Stomach (tissue), 4 donors: ENCODE measurements at regions not wholly inside any gene's neighbourhood (a gene's known extent, or its start where the extent isn't known, plus 50 kb on each side); places are given as distances from the start of the nearest gene placed in this dataset.

Experiments used
- POLR2A ChIP-seq, 4 donors: fragments of 450-650 bp; IDR thresholded peaks; one replicate each; pipeline ENCODE4 v1.6.1; 2016; ENCODE audit warnings: antibody characterized with exemption in 4 of 4, control low read depth in 2 of 4, mild to moderate bottlenecking in 1 of 4, moderate library complexity in 1 of 4
- TF ChIP-seq, protein P1 (sequence below), 7 experiments: fragments of 450-650 bp in 4 of 7; fragments of 200-600 bp in 3 of 7; sonication (generic) in 3 of 7; IDR thresholded peaks; one replicate each; pipeline ENCODE4 v1.5.1; 2016 to 2019; ENCODE audit warnings: antibody characterized with exemption in 7 of 7, control low read depth in 2 of 7, mild to moderate bottlenecking in 1 of 7

DNA sequence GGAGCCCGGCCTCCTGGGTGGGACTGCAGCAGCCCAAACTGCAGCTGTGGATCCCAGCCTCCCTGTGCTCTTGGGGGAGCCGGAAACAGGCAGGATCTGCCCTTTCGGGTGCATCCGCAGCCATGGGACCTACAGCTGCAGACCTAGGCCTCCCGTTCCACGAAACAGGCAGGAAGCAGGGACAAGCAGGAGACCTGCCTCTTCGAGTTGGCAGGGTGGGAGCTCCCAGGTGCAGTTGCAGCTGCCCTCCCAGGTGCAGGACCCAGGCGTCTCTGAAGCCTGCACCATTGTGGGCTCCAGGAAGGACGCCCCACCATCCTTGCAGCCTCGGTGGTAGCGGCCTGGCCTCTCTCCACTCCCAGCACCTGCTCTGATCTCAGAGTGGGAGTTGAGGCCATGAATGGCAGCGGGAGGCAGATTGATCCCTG, 189.0 kb upstream of the KLHL1 start:
- TF ChIP-seq POLR2A (IDR thresholded peaks at IDR 0.05), result no peak
- TF ChIP-seq, protein P1, sequence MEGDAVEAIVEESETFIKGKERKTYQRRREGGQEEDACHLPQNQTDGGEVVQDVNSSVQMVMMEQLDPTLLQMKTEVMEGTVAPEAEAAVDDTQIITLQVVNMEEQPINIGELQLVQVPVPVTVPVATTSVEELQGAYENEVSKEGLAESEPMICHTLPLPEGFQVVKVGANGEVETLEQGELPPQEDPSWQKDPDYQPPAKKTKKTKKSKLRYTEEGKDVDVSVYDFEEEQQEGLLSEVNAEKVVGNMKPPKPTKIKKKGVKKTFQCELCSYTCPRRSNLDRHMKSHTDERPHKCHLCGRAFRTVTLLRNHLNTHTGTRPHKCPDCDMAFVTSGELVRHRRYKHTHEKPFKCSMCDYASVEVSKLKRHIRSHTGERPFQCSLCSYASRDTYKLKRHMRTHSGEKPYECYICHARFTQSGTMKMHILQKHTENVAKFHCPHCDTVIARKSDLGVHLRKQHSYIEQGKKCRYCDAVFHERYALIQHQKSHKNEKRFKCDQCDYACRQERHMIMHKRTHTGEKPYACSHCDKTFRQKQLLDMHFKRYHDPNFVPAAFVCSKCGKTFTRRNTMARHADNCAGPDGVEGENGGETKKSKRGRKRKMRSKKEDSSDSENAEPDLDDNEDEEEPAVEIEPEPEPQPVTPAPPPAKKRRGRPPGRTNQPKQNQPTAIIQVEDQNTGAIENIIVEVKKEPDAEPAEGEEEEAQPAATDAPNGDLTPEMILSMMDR (IDR thresholded peaks at IDR 0.05), result no peak
